ENCODE measurements at regions not wholly inside any gene's neighbourhood (a gene's known extent, or its start where the extent isn't known, plus 50 kb on each side); places are given as distances from the start of the nearest gene placed in this dataset.
A peak's percentile ranks its signal among the peaks of the same experiment; 100 is the strongest.
"Not testable (repeated sequence)": the region's sequence is repeated elsewhere in the genome, so short reads cannot be mapped to it uniquely, and the experiment has no call there.

DNA sequence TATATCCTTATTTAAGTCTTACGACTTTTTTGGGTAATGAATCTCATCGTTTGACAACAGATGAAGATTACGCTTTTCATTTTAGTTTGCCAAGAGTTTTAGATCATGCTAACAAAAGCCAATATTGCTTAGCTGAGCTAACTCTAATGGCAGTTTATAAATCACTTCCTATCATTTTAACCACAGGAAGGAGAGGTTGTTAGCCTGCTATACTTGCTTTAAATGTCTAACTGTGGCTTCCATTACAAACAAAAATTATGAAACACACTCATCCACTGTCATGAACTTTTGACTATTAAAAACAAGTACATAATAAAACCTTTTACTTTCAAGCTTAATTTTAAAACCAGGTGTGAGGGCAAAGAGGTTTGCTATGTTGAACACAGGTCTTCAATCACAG, 53.7 kb upstream of the ANKH start:
- TF ChIP-seq POLR2A (IDR thresholded peaks at IDR 0.05): no peak
- no peak for TF ChIP-seq EP300 (IDR thresholded peaks at IDR 0.05)
- no peak for TF ChIP-seq POLR2AphosphoS5 (IDR thresholded peaks at IDR 0.05)
- no peak for TF ChIP-seq CTCF (IDR thresholded peaks at IDR 0.05)
- no peak for ATAC-seq (ENCODE audit: low FRiP score in 2 of 2)

GRCh38 chr5:14922952-14923351, 51.4 kb upstream of the ANKH start:
- not testable (repeated sequence) for H3K4me1 ChIP-seq; ATAC-seq (ENCODE audit: low FRiP score in 2 of 2); H3K36me3 ChIP-seq; H3K27me3 ChIP-seq; H3K9me3 ChIP-seq; H3K4me3 ChIP-seq; H3K27ac ChIP-seq
- 57 to 69% methylated on average over 6 of the region's 6 CpGs for WGBS, 2 donors
- peak in 1 of 2 donors; percentile 46 for DNase-seq

More for the DNA sequence above, 53.7 kb upstream of the ANKH start:
- Histone ChIP-seq H3K27ac (no peak overlapping the region), H3K36me3 (no peaks in the 10 kb centered on the region), H3K27me3 (no peaks in the 10 kb centered on the region), H3K9me3 (no peaks in the 10 kb centered on the region), H3K4me1 (peaks cover 0 to 4% (median 2%) of the 10 kb centered on the region in 4 donors), H3K4me3 (no peak overlapping the region)
- DNase-seq: no peak
- 62 to 66% methylated on average over 3 of the region's 3 CpGs for WGBS, 2 donors

- ATAC-seq (ENCODE audit: low FRiP score in 2 of 2) (no peak), DNase-seq (peak in 1 of 2 donors; percentile 49)
- no peaks in the 10 kb centered on the region for H3K9me3 ChIP-seq
- no peak overlapping the region for H3K4me3 ChIP-seq
- H3K27ac ChIP-seq: no peak overlapping the region
- WGBS, 2 donors: 73 to 81% methylated on average over 9 of the region's 9 CpGs
- H3K36me3 ChIP-seq: no peaks in the 10 kb centered on the region
- TF ChIP-seq POLR2A (IDR thresholded peaks at IDR 0.05): no peak
- TF ChIP-seq POLR2AphosphoS5 (IDR thresholded peaks at IDR 0.05): no peak
- no peak for TF ChIP-seq EP300 (IDR thresholded peaks at IDR 0.05)
- no peak for TF ChIP-seq CTCF (IDR thresholded peaks at IDR 0.05)
- peaks cover 0 to 4% (median 2%) of the 10 kb centered on the region in 4 donors for H3K4me1 ChIP-seq
- H3K27me3 ChIP-seq: no peaks in the 10 kb centered on the region
Observed at GRCh38 chr5:14922456-14922855, 50.9 kb upstream of the ANKH start.

Small RNAs in the stretch of these regions (small RNA-seq; reads per million reads assigned to genes)
- gene RF00096: 0 reads per million in 4 donors

Data from upper lobe of left lung (tissue), 6 donors.